GM12875 (cell line): ENCODE measurements at regions not wholly inside any gene's neighbourhood (a gene's known extent, or its start where the extent isn't known, plus 50 kb on each side); places are given as distances from the start of the nearest gene placed in this dataset.
"Not testable (repeated sequence)": the region's sequence is repeated elsewhere in the genome, so short reads cannot be mapped to it uniquely, and the experiment has no call there.

Source experiments
- H3K4me3 ChIP-seq: one replicate; pipeline ENCODE4 v1.5.1; 2011; ENCODE audit warnings: low read depth, low read length, control low read depth
- TF ChIP-seq, protein P1 (sequence below): IDR thresholded peaks from 2 replicates; pipeline ENCODE4 v1.5.1; 2011; ENCODE audit warnings: low read depth, mild to moderate bottlenecking, control low read depth, inconsistent platforms, low read length, moderate library complexity, borderline replicate concordance; ENCODE audit not compliant: insufficient read depth

DNA sequence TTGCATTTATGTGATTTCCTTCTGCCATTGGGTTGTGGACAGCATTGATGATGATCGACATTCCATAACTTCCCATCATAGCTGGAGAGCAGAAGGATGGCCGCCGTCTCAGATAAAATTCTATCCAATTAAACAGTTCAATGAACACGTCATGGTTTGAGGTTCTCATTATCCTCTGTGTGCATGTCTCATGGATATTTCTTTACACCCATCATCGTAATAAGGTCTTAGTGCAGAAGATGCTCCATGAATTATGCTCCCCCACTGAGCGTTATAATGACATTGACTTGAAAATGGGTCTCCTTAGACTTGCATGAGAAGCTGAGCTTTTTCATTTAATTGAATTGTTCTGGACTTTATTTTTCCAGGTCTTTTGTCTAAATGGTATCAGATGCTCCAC lies 92.1 kb downstream of the TRIM42 start:
- TF ChIP-seq, protein P1, sequence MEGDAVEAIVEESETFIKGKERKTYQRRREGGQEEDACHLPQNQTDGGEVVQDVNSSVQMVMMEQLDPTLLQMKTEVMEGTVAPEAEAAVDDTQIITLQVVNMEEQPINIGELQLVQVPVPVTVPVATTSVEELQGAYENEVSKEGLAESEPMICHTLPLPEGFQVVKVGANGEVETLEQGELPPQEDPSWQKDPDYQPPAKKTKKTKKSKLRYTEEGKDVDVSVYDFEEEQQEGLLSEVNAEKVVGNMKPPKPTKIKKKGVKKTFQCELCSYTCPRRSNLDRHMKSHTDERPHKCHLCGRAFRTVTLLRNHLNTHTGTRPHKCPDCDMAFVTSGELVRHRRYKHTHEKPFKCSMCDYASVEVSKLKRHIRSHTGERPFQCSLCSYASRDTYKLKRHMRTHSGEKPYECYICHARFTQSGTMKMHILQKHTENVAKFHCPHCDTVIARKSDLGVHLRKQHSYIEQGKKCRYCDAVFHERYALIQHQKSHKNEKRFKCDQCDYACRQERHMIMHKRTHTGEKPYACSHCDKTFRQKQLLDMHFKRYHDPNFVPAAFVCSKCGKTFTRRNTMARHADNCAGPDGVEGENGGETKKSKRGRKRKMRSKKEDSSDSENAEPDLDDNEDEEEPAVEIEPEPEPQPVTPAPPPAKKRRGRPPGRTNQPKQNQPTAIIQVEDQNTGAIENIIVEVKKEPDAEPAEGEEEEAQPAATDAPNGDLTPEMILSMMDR, result no peak
- H3K4me3 ChIP-seq, result no peak overlapping the region

DNA sequence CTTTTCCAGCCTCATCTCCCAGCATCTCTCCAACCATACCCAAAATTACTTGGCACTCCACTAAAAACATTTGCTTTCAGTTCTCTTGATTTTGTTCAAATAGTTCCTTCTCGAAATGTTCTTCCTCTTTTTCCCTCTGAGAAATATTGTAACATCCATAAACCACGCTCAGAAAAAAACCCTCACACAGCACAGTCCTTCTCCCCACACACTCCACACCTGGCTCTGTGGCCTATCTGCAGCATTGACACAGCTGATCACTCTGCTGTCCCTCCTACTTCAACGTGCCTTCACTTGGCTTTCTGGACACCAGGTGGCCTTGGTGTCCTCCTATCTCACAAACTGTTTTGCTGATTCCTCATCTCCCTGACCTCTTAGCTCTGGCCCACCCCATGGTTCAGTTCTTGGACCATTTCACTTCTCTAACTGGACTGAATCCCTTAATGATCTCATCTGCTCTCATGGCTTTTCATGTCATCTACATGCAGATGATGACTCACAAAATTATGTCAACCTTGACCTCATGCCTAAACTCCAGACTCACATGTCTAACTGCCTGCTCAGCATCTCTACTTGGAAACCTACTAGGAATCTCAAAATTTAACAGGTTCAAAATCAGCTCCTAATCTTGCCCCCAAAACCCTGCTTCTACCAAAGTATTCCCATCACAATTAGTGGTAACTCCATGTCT lies 93.3 kb downstream of the TRIM42 start:
- TF ChIP-seq, protein P1, result no peak

DNA sequence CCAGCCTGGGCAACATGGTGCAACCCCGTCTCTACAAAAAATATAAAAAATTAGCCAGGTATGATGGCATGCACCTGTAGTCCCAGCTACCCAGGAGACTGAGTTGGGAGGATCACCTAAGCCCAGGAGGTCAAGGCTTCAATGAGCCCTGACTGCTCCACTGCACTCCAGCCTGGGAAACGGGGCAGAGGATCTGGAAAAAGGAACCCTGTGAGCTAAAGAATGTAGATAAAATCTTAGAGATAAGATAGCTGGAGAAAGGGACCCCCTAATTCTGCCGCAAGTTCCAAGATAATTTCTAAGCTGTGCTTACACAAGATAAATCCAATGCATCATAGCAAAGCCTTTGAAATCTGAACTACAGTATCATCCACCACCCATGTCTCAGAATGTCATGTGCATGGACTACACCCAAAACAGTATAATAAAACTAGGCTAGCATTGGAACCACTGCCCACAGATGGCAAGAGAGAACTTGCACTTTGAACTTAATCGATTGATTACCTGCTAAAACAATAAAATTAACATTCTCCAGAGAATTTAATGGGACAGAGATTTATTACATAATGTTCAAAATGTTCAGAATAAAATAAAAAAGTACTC lies 99.9 kb downstream of the TRIM42 start:
- H3K4me3 ChIP-seq, result no peak overlapping the region
- TF ChIP-seq, protein P1, result no peak

More for the DNA sequence above, 93.3 kb downstream of the TRIM42 start:
- H3K4me3 ChIP-seq, result no peak overlapping the region

DNA sequence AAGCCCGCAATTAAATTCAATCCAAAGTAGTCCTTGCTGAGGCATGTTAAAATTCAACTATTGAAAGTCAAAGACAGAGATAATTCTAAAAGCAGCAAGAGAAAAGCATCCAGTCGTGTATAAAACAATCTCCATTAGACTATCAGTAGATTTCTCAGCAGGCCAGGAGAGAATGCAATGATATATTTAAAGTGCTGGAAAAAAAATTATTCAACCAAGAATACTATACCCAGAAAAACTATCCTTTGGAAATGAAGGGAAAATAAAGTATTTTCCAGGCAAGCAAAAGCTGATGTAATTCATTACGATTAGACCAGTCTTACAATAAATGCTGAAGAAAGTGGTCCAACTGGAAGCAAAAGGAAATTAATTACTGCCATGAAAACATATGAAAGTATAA lies 113.5 kb downstream of the TRIM42 start:
- TF ChIP-seq, protein P1, result no peak
- no peak overlapping the region for H3K4me3 ChIP-seq

DNA sequence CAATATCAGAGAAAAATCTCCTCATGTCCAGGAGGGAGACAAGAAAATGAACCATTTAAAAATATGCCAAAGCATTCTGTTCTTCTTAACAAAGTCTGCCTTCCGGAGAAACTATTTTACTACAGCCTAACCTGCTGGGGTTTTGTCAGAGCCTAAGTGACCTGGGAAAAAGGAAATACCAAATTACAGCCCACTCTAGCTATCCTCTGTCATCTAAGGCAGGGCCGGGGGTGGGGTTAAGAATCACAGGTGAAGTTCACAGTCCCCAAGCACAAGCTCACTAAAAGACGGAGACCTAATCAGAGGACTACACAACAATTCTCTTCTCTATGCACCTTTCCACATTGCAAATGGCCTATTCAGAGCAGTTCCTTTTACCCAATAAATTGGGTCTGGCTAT lies 116.6 kb downstream of the TRIM42 start:
- H3K4me3 ChIP-seq, result no peak overlapping the region
- TF ChIP-seq, protein P1, result no peak

DNA sequence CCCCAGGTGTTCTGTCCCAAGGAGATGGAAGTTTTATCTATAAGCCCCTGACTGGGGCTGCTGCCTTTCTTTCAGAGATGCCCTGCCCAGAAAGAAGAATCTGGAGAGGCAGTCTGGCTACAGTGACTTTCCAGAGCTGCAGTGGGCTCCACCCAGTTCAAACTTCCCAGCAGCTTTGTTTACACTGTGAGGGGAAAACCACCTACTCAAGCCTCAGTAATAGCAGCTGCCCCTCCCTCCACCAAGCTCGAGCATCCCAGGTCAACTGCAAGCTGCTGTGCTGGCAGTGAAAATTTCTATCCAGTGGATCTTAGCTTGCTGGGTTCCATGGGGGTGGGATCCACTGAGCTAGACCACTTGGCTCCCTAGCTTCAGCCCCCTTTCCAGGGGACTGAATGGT lies 125.0 kb downstream of the TRIM42 start:
- not testable (repeated sequence) for H3K4me3 ChIP-seq

DNA sequence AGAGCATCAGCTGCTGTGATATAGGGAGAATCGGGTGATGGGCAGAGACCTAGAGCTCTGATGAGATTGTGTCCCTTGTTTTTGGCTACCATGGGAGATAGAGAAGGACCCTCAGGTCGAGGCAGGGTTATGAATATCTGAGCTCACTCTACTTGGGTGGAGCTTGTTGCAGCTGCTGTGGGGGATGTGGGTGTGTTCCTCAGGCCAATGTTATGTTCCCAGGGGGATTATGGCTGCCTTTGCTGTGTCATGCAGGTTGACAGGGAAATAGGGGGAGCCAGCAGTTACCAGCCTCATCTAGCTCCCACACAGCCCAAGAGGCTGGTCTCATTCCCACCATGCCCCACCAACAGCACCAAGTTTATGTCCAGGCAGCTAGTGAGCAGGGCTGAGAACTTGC lies 131.5 kb downstream of the TRIM42 start:
- no peak overlapping the region for H3K4me3 ChIP-seq
- TF ChIP-seq, protein P1, result no peak
